ENCODE measurements at regions not wholly inside any gene's neighbourhood (a gene's known extent, or its start where the extent isn't known, plus 50 kb on each side); places are given as distances from the start of the nearest gene placed in this dataset.

- no peak for DNase-seq
- Mint-ChIP-seq H3K36me3 (ENCODE audit: unreplicated experiment) (peaks cover 4% of the 10 kb centered on the region), H3K4me1 (ENCODE audit: low read depth, unreplicated experiment) (peaks cover 4% of the 10 kb centered on the region), H3K4me3 (ENCODE audit: unreplicated experiment) (no peak overlapping the region), H3K27me3 (ENCODE audit: unreplicated experiment) (no peaks in the 10 kb centered on the region), H3K9me3 (ENCODE audit: unreplicated experiment) (peaks cover 1% of the 10 kb centered on the region), H3K27ac (ENCODE audit: unreplicated experiment) (no peak overlapping the region)
- TF ChIP-seq CTCF (IDR thresholded peaks at IDR 0.05; ENCODE audit: partially characterized antibody, unreplicated experiment) = no peak
Observed at GRCh38 chr2:239489481-239489880, 88.7 kb upstream of the HDAC4 start.

DNA sequence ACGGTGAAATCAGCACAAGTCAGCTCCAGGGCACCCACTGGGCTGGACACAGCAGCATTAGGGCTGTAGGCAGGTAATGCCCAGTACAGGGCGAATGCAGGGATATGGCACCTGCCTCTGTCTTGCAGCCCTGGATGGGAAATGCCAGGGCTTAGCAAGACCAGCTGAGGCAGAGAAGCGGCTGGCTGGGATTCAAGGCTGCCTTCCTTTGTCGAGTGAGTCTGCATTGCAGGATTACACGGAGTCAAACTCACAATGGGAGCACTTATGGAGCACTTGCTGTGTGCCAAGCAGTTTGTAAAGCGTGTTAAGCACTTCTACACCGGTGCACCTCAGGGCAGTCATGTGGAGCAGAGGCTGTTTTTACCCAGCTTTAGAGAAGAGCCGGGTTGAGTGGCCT lies 87.3 kb upstream of the HDAC4 start:
- H3K4me3 Mint-ChIP-seq (ENCODE audit: unreplicated experiment) = no peak overlapping the region
- H3K27ac Mint-ChIP-seq (ENCODE audit: unreplicated experiment) = no peak overlapping the region
- H3K27me3 Mint-ChIP-seq (ENCODE audit: unreplicated experiment) = no peaks in the 10 kb centered on the region

DNA sequence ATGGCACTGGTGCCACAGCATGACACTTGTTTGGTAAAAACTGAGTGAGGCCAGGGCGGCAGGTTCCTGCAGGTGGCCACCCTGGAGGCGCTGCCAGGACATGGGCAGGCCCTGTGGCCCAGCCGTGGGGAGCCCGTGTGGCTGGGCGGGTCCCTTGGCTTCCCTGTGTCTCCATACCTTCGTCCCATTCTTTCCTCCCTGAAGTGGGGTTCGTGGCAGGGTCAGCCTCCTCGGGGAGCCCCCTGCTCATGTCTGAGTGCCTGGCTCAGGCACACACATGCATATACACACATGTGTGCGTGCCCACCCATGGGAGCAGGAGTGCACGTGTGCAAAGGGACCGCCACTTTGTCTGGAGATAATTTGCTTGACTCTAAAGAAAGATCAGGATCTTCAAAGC lies 86.5 kb upstream of the HDAC4 start:
- Mint-ChIP-seq H3K4me3 (ENCODE audit: unreplicated experiment) (no peak overlapping the region), H3K9me3 (ENCODE audit: unreplicated experiment) (peaks cover 1% of the 10 kb centered on the region), H3K36me3 (ENCODE audit: unreplicated experiment) (peaks cover 2% of the 10 kb centered on the region), H3K27me3 (ENCODE audit: unreplicated experiment) (no peaks in the 10 kb centered on the region), H3K27ac (ENCODE audit: unreplicated experiment) (no peak overlapping the region), H3K4me1 (ENCODE audit: low read depth, unreplicated experiment) (peaks cover 4% of the 10 kb centered on the region)
- TF ChIP-seq CTCF (IDR thresholded peaks at IDR 0.05; ENCODE audit: partially characterized antibody, unreplicated experiment) = no peak
- no peak for DNase-seq

More for the DNA sequence above, 87.3 kb upstream of the HDAC4 start:
- peaks cover 4% of the 10 kb centered on the region for H3K36me3 Mint-ChIP-seq (ENCODE audit: unreplicated experiment)
- DNase-seq = no peak
- no peak for TF ChIP-seq CTCF (IDR thresholded peaks at IDR 0.05; ENCODE audit: partially characterized antibody, unreplicated experiment)
- H3K4me1 Mint-ChIP-seq (ENCODE audit: low read depth, unreplicated experiment) = peaks cover 4% of the 10 kb centered on the region
- H3K9me3 Mint-ChIP-seq (ENCODE audit: unreplicated experiment) = peaks cover 1% of the 10 kb centered on the region

- Mint-ChIP-seq H3K9me3 (ENCODE audit: unreplicated experiment) (peaks cover 1% of the 10 kb centered on the region), H3K27ac (ENCODE audit: unreplicated experiment) (no peak overlapping the region), H3K4me1 (ENCODE audit: low read depth, unreplicated experiment) (peaks cover 4% of the 10 kb centered on the region), H3K27me3 (ENCODE audit: unreplicated experiment) (peaks cover 3% of the 10 kb centered on the region), H3K36me3 (ENCODE audit: unreplicated experiment) (no peaks in the 10 kb centered on the region), H3K4me3 (ENCODE audit: unreplicated experiment) (no peak overlapping the region)
- no peak for TF ChIP-seq CTCF (IDR thresholded peaks at IDR 0.05; ENCODE audit: partially characterized antibody, unreplicated experiment)
- no peak for DNase-seq
Observed at GRCh38 chr2:239485622-239486021, 84.8 kb upstream of the HDAC4 start.

- Mint-ChIP-seq H3K4me1 (ENCODE audit: low read depth, unreplicated experiment) (peaks cover 3% of the 10 kb centered on the region), H3K9me3 (ENCODE audit: unreplicated experiment) (peaks cover 1% of the 10 kb centered on the region), H3K27me3 (ENCODE audit: unreplicated experiment) (peaks cover 3% of the 10 kb centered on the region), H3K4me3 (ENCODE audit: unreplicated experiment) (no peak overlapping the region), H3K27ac (ENCODE audit: unreplicated experiment) (no peak overlapping the region), H3K36me3 (ENCODE audit: unreplicated experiment) (no peaks in the 10 kb centered on the region)
- TF ChIP-seq CTCF (IDR thresholded peaks at IDR 0.05; ENCODE audit: partially characterized antibody, unreplicated experiment) = no peak
- DNase-seq = no peak
Observed at GRCh38 chr2:239484571-239485355, 83.9 kb upstream of the HDAC4 start.
